ENCODE measurements at regions not wholly inside any gene's neighbourhood (a gene's known extent, or its start where the extent isn't known, plus 50 kb on each side); places are given as distances from the start of the nearest gene placed in this dataset.
"Not testable (repeated sequence)": the region's sequence is repeated elsewhere in the genome, so short reads cannot be mapped to it uniquely, and the experiment has no call there.

DNA sequence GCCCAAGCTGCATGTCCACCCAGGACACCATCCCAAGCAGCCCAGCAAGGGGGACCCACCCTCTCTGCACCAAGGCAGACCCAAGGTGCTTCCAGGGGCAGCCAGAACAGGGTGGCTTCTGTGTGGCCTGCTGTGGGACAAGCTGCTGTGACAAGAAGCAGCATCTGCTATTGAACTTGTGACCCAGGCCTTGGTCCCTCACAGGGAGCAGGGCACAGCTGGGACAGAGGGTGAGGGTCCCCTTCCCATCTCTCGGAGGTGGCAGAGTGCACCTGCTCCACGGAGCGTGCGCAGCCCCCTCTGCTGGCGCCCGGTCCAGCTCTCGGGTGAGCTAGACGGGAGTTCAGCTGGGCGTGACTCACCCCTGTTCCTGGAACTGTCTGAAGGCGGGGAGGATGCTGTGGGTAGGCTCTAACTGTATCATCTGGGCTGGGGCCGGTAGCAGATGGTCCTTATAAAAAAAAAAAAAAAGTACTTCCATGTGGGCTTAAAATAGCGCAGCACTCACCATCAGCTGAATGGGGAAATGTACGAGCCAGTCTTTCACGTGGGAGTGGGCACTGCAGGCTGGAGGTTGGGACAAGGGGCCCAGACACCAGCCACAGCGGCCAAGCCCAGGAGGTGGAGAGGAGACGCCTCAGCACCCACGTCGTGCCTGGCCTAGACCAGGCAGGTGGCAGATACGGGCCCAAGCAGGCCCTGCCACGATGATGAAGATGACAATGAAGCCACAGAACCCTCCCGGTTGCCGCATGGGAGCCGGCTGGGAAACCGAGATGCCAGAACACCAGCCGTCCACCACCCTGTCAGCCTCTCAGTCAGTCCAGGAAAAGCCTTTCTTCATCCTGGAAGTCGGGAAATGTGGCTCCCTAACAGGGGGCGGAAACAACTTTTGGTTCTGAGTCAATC, 136.8 kb upstream of the ID2 start:
- DNase-seq = peak; percentile 87

DNA sequence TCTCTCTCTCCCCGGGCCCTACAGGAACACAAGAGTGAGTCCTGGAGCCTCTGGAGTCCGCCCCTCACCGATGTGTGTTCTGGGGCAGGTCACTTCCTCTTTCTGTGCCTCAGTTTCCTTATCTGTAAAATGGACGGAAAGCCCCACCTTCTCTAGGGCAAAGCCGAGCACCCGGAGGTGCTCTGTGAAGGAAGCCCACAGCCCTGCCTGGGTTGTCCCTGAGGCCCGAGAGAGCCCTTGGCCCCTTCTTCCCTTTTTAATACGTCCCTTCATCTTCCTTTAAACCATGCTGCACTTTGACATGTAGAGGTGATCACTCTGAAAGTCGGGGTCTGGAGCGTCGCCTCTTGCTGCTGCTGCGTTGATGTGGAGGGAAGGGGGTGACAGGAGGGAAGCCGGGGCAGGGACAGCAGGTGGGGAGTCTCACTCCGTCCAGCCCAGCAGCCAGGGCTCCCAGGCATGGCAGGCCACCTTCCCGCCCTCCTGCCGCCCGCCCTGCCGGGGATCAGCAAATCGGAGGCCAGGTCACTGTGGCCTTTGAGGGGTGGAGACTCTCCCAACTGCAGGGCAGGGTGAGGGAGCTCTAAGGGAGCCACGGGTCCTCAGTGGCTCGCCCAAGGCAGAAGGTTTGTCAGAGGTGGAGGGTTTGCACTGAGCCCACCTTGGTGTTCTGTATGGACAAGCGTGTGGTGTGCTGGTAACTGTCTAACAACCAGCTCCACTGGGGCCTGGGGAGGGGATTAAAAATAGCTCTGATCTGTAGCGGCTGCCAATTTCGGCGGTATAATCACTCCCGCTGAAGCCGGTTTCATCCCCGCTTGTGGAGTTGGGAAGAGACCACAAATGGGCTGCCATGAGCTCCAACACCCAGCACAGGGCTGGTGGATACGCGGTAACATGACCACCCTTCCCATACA, 135.9 kb upstream of the ID2 start:
- DNase-seq = no peak

DNA sequence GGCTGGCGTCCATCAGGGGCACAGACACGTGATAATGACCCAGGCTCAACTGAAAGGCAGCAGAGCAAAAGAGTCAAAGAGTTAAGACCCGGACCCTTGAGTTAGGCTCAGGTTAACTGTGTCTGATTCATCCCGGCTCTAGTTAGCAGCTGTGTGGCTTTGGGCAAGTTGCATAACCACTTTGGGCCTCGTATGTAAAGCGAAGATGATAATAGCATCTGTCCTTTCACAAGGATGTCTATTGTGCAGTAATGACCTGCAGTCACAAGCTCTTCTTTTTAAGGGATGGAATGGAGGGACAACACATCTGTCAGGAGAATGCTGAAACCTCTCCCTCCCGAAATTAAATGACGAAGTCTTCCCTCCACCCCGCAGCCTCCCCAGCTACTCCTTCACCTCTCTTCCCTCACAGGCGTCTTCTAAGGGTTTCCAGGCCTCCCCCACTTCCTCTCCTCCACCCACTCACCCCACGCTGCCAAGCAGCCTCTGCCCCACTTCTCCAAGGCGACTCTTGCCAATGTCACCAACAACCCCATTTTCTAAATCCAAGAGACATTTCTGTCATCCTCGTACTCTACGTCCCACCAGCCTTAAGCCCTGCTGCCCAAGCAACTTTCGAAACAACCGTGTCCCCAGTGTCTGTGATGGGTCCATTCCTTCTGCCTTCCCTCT, 135.1 kb upstream of the ID2 start:
- DNase-seq = peak; percentile 32

GRCh38 chr2:8547284-8548064, 134.4 kb upstream of the ID2 start:
- DNase-seq = no peak

GRCh38 chr2:8548065-8548618, 133.7 kb upstream of the ID2 start:
- no peak for DNase-seq

- peak; percentile 83 for DNase-seq
These were observed 133.2 kb upstream of the ID2 start for GRCh38 chr2:8548619-8549150.

DNA sequence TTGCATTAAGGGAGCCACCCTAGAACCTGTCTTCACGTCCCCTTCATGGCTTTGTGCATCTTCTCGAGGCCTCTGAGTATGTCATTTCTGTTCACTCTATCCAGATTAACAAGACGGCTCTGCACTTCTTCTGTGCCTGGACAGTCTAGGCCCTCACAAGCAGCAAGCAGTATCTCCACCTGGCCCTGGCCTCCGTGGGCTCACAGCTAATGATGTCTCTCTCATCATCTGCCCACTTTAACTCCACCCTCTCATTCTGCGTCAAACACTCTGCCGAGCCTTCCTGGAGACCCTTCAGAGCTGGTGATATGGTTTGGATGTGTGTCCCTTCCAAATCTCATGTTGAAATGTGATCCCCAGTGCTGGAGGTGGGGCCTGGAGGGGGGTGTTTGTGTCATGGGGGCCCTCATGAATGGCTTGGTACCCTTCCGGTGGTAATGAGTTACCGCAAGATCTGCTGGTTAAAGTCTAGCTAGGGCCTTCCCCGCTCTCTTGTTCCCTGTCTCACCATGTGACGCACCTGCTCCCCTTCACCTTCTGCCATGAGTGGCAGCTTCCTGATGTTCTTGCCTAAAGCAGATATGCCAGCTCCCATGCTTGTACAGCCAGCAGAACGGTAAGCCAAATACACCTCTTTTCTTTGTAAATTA, 132.5 kb upstream of the ID2 start:
- peak; percentile 89 for DNase-seq

DNA sequence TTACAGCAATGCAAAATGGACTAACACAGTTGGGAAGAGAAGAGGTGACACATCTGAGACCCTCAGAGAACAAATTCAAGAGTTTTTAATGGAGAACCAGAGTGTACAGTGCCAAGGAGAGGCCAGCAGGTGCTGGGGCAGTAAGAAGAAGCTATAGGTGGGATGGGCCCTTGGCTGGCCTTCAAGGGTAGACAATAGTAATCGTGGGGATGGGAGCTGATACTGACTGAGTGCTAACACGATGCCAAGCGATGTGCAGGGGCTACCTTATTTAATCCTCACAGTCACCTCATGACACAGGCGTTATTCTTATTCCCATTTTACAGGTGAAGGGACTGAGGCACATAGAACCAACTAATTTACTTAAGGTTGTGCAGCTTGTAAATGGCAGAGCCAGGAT, 131.9 kb upstream of the ID2 start:
- no peak for DNase-seq

- no peak for DNase-seq
These were observed 131.4 kb upstream of the ID2 start for GRCh38 chr2:8550481-8550880.

DNA sequence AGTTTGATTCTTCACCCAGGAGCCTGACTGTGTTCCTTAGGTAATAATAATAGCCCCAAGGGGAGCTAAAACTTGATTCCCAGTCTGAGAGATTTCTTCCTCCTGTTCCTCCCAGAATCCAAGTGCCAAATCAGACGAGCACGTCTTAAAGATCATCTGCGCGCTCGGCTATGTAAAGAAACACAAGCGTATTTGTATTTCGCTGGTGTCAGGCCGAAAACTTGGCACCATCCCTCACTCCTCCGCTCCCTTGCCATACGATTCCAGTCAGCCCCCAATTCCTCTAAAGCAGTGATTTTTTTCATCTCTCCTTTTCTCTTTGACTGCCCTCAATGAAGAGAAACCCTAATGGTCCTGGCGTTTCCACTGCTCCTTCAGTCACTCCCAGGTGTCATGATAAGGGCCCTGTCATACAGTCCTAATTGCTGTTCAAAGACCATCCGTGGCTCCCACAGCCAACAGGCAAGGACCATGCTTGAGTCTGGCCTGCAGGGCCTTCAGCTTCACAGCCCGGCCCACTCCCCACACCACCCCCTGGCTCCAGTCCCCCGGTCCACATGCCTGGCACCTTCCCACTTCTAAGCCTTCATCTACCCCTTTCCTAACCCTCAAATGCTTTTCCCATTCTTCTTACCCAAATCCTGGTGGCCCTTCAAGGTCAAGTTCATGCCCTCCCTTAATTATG, 130.8 kb upstream of the ID2 start:
- no peak for DNase-seq

DNA sequence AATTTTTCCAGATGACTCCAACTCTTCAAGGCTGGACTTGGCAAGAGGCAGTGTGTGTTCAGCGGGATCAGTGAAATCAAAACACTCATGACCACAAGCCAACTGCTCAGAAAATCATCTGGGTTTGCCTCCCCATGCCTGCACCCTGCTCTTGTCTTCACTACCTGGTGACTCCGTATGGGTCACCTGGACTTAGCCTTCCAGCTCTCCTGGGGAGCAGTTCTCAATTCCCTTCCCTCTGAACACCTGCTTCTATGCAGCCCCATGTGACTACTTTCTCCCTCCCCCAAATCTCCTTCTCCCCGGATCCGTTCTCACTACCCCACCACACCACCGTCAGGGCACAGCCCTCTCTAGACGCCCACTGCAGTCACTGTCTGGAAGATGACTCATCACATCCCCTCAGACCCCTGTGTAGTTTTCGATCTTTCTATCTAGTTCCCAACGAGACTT, 130.2 kb upstream of the ID2 start:
- DNase-seq = peak; percentile 39

DNA sequence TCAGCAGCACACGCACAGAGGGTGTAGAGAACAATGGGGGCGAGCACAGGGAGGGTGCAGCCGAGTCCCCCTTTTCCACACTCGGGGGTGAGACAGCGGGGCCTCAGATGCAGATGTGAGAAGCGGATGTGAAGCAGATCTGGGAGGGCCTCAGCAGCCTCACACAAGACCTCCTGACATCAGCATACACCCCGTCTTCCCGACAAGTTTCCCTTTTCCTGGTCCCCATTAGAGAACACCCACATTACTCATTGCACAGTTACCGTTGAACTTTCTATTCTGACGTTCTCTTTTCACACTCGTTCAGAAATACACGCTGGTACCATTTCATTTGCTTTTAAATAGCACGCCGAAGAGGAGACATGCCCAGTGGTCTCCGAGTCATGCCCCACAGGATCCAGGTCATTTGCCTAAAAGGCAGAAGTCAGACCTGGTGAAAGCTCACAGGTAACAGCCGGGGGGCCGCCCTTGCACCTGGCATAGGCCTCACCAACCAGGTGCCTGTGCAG, 129.5 kb upstream of the ID2 start:
- peak; percentile 30 for DNase-seq

GRCh38 chr2:8553643-8554042, 128.2 kb upstream of the ID2 start:
- peak; percentile 27 for DNase-seq

- DNase-seq = no peak
These were observed 127.5 kb upstream of the ID2 start for GRCh38 chr2:8554296-8554806.

GRCh38 chr2:8555543-8555942, 126.3 kb upstream of the ID2 start:
- no peak for DNase-seq

DNA sequence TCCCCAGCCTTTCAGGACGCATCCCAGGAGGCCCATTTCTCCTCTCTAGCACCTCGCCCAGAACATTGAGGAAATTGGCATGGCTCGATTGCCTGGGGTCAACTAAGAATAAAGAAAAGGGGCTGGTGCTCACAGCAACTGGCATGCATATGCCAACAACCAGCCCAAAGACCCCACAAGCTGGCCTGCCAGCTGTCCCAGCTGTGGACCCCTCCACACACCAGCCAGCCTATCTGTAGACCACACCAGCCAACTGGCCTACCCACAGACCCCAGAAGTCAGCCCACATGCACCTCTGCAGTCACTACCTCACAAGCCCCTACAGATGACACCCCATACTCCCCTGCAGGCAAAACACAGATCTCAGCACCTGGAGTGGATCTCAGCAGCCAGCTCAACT, 123.8 kb upstream of the ID2 start:
- DNase-seq = no peak

DNA sequence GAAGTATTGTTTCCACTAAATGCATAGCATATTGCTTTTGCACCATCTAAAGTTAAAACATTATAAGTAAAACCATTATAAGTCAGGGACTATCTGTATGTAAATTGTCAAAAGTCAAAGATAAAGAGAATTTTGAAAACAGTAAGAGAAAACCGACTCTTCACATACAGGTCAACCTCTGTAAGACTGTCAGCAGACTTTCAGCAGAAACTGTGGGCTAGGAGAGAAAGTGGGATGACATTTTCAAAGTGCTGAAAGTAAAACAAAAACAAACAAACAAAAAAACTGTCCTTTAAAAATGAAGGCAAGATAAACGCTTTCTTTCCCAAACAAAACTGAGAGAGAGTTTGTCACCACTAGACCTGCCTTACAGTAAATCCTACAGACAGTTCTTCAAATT, 122.9 kb upstream of the ID2 start:
- DNase-seq = no peak

DNA sequence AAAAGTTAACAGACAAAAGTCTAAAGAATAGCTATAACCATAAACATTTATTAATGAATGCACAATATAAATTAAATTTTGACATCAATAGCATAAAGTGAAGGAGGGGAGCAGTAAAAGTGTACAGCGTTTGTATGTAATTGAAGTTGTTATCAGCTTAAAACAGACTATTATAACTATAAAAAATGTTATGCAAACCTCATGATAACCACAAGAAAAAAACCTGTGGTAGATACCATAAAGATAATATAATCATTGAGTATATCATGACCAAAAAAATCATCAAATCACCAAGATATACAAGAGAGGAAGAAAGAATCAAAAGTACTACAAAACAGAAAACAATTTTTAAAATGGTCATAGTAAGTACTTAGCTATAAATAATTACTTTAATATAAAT, 122.1 kb upstream of the ID2 start:
- DNase-seq = no peak

DNA sequence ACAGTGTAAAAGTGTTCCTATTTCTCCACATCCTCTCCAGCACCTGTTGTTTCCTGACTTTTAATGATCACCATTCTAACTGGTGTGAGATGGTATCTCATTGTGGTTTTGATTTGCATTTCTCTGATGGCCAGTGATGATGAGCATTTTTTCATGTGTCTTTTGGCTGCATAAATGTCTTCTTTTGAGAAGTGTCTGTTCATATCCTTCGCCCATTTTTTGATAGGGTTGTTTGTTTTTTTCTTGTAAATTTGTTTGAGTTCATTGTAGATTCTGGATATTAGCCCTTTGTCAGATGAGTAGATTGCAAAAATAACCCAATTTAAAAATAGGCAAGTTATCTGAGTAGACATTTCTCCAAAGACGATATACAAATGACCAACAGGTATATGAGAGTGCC, 120.2 kb upstream of the ID2 start:
- not testable (repeated sequence) for DNase-seq

- DNase-seq = no peak
These were observed 117.9 kb upstream of the ID2 start for GRCh38 chr2:8563814-8564474.

Data from DMS53 (cell line).